Lung (tissue), 11 donors: ENCODE measurements at regions not wholly inside any gene's neighbourhood (a gene's known extent, or its start where the extent isn't known, plus 50 kb on each side); places are given as distances from the start of the nearest gene placed in this dataset.

Experiments used
- ATAC-seq: fragments of 200-7000 bp; cut with Tn5 transposase; one replicate; pipeline ENCODE4 v1.9.1; 2020; ENCODE audit warnings: moderate number of reproducible peaks; ENCODE audit not compliant: insufficient read depth, low FRiP score
- DNase-seq, 3 donors: peaks; one replicate each; pipeline ENCODE4 v3.0.0-alpha.2; 2013 to 2017
- H3K27ac ChIP-seq, 2 donors: one replicate each; pipeline ENCODE4 v1.5.1; 2013; ENCODE audit warnings: mild to moderate bottlenecking in 2 of 2, moderate library complexity in 2 of 2, control low read depth in 1 of 2, inconsistent platforms in 1 of 2, low read depth in 1 of 2, low read length in 1 of 2
- H3K27me3 ChIP-seq, 3 donors: one replicate each; pipeline ENCODE4 v1.5.1; 2013; ENCODE audit warnings: low read length in 2 of 3; ENCODE audit not compliant: control insufficient read depth in 3 of 3, insufficient read depth in 3 of 3
- H3K36me3 ChIP-seq, 4 donors: one replicate each; pipeline ENCODE4 v1.5.1; 2013; ENCODE audit warnings: low read length in 4 of 4, mild to moderate bottlenecking in 1 of 4, moderate library complexity in 1 of 4; ENCODE audit not compliant: control insufficient read depth in 4 of 4, insufficient read depth in 4 of 4
- H3K4me1 ChIP-seq, 5 donors: one replicate each; pipeline ENCODE4 v1.5.1; 2013; ENCODE audit warnings: low read length in 5 of 5, mild to moderate bottlenecking in 2 of 5, moderate library complexity in 1 of 5; ENCODE audit not compliant: control insufficient read depth in 5 of 5, insufficient read depth in 5 of 5
- H3K4me3 ChIP-seq: one replicate; pipeline ENCODE4 v1.5.1; 2013; ENCODE audit warnings: mild to moderate bottlenecking, control low read depth, moderate library complexity
- H3K9ac ChIP-seq, 2 donors: one replicate each; pipeline ENCODE4 v1.5.1; 2013; ENCODE audit warnings: low read length in 2 of 2, control low read depth in 1 of 2; ENCODE audit not compliant: insufficient read depth in 1 of 2
- H3K9me3 ChIP-seq, 4 donors: one replicate each; pipeline ENCODE4 v1.5.1; 2013; ENCODE audit warnings: low read length in 3 of 4, mild to moderate bottlenecking in 1 of 4, moderate library complexity in 1 of 4; ENCODE audit not compliant: control insufficient read depth in 4 of 4, insufficient read depth in 3 of 4
- CTCF ChIP-seq: IDR thresholded peaks from 2 replicates; pipeline ENCODE4 v1.5.1; 2012; ENCODE audit warnings: mild to moderate bottlenecking; ENCODE audit errors: control extremely low read depth, extremely low read depth
- WGBS, 2 donors: extraction: QIAGEN DNeasy Blood & Tissue Kit; methylation state at CpG; one replicate each; pipeline ENCODE4 v1.1.7; 2013; 5-methylcytosine and 5-hydroxymethylcytosine counted together
- donor health status: control.
- donor health status: control.
- donor health status: Bipolar disorder and iron deficiency.
- donor health status: healthy.
- donor health status: DM: yes; HTN: yes; CAD: no.

GRCh38 chr18:46296656-46297055 is 192.5 kb downstream of the HAUS1 start:
- 90 to 91% methylated on average over 4 of the region's 4 CpGs for WGBS, 2 donors
- H3K27me3 ChIP-seq = peaks cover 0 to 3% (median 0%) of the 10 kb centered on the region in 3 donors
- ATAC-seq (no peak), DNase-seq (no peak)
- H3K9me3 ChIP-seq = no peaks in the 10 kb centered on the region
- H3K27ac ChIP-seq = peak overlapping the region in 1 of 2 donors; percentile 63
- H3K36me3 ChIP-seq = no peaks in the 10 kb centered on the region
- TF ChIP-seq CTCF = no peak
- H3K4me3 ChIP-seq = no peak overlapping the region
- peaks cover 0 to 13% (median 6%) of the 10 kb centered on the region in 5 donors for H3K4me1 ChIP-seq
- no peak overlapping the region for H3K9ac ChIP-seq

- Histone ChIP-seq H3K36me3 (no peaks in the 10 kb centered on the region), H3K27ac (peak overlapping the region in 1 of 2 donors; percentile 63), H3K9me3 (no peaks in the 10 kb centered on the region), H3K4me3 (no peak overlapping the region), H3K27me3 (peaks cover 0 to 3% (median 0%) of the 10 kb centered on the region in 3 donors), H3K9ac (no peak overlapping the region), H3K4me1 (peaks cover 0 to 13% (median 6%) of the 10 kb centered on the region in 5 donors)
- no peak for ATAC-seq
- WGBS, 2 donors = 56 to 85% methylated on average over 1 of the region's 1 CpG
- no peak for TF ChIP-seq CTCF
- DNase-seq = no peak
Observed at GRCh38 chr18:46297124-46297523, 192.9 kb downstream of the HAUS1 start.

DNA sequence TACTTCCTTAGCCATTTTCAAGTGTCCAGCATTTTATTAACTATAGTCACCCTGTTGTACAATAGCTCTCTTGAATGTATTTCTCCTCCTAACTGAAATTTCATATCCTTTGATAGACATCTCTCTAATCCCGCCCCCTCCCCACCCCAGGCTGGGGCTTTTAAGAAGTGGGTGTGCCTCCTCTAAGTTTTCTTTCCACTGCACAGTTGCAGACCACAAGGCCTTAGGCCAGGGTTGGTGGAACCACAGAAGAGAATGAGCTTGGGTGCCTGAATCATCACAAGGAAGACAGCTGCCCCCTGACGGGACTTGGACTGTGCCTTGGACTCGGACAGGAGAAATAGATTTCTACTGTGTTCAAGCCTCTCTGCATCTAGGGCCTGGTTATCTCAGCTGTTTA is 193.4 kb downstream of the HAUS1 start:
- H3K27ac ChIP-seq = peak overlapping the region in 1 of 2 donors; percentile 0
- peaks cover 0 to 8% (median 0%) of the 10 kb centered on the region in 3 donors for H3K27me3 ChIP-seq
- WGBS, 2 donors = 72 to 91% methylated on average over 3 of the region's 3 CpGs
- ATAC-seq (peak; percentile 23), DNase-seq (no peak)
- H3K4me1 ChIP-seq = peaks cover 0 to 13% (median 6%) of the 10 kb centered on the region in 5 donors
- no peaks in the 10 kb centered on the region for H3K36me3 ChIP-seq
- no peak for TF ChIP-seq CTCF
- H3K9ac ChIP-seq = no peak overlapping the region
- no peak overlapping the region for H3K4me3 ChIP-seq
- no peaks in the 10 kb centered on the region for H3K9me3 ChIP-seq

DNA sequence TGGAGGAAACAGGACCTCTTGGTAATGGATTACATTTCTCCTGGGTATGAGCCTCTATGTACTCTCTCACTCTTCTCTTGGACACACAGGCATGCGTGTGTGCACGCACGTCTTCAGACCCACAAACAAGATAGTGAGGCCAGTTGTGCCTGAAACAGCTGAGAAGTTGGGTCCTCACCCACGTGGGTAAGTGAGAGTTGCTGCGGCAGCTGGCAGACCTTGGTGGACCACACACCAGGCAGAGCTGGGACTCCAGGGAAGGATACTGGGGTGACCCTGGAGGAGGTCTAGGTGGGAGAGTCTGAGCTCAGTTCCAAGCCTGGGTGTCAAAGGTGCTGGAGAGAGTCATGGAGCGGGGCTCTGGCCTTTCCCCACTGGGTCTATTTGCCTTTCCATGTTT is 194.3 kb downstream of the HAUS1 start:
- ATAC-seq (no peak), DNase-seq (no peak)
- peaks cover 0 to 9% (median 0%) of the 10 kb centered on the region in 3 donors for H3K27me3 ChIP-seq
- H3K9ac ChIP-seq = no peak overlapping the region
- H3K36me3 ChIP-seq = no peaks in the 10 kb centered on the region
- no peak for TF ChIP-seq CTCF
- H3K4me1 ChIP-seq = peaks cover 0 to 13% (median 6%) of the 10 kb centered on the region in 5 donors
- no peak overlapping the region for H3K27ac ChIP-seq
- WGBS, 2 donors = 95% methylated on average over 6 of the region's 6 CpGs
- no peak overlapping the region for H3K4me3 ChIP-seq
- H3K9me3 ChIP-seq = no peaks in the 10 kb centered on the region
